GM21423 (cell line): ENCODE measurements at regions not wholly inside any gene's neighbourhood (a gene's known extent, or its start where the extent isn't known, plus 50 kb on each side); places are given as distances from the start of the nearest gene placed in this dataset.

ENCODE experiments used
- ATAC-seq: cut with Tn5 transposase; IDR thresholded peaks from one replicate; pipeline ENCODE4 v1.9.1; 2021; ENCODE audit warnings: mild to moderate bottlenecking, moderate library complexity; ENCODE audit not compliant: unreplicated experiment

DNA sequence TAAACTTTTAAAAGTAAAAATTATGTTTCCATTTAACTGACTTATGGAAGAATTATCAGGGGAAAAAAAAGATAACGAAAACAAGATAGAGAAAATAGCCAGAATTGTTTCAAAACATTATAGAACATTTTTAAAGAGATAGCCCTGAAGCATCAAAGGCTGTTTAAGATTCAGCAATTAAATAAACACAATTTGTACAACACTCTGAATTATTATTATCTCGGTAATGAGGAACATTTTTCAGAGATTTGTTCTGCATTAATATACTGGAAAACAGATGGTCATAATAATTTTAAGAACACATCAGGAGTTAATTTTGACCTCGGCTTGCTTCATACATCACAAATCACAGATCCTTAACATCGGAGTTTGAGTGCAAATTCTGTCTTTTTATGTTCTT is 643.8 kb downstream of the SORCS1 start:
- no peak for ATAC-seq

- no peak for ATAC-seq
These were observed 645.0 kb downstream of the SORCS1 start for GRCh38 chr10:106519376-106520030.

GRCh38 chr10:106515206-106515790 is 649.2 kb downstream of the SORCS1 start:
- ATAC-seq = no peak

DNA sequence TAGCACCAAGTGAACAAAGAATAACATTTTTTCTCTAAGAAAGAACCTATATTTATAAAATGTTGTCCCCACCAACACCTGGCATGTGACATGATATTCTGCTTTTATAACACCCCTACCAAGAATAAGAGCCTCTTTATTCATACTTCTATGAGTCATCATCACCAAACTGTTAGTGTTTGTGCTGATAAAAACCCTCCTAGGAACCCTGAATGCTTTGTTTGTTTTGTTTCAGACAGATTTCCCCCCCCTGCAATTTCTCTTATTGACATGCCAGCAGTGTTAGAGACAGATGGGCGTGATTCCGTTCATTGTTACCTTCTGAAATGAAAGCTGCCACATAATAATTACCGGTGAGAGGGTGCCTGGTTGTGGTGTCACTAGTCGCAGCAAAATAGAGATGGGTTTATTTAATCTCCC is 651.1 kb downstream of the SORCS1 start:
- no peak for ATAC-seq

- ATAC-seq = no peak
These were observed 652.6 kb downstream of the SORCS1 start for GRCh38 chr10:106511917-106512316.

DNA sequence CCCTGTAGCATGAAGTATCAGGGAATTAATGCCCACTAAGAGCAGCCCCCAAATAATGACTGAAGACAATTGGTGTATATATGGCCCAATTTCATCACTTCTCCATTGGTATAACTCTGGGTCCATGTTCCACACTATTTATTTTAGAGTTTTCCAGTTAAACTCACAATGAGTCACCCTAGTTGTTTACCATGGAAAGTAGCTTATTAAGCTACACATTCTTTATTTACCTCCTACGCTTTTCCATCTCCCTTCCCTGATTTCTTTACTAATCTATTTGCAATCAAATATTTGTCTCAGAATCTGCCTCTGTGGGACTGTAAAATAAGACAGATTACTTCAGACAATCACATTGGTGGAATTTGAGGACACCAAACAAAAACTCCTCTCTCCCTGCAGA is 655.6 kb downstream of the SORCS1 start:
- ATAC-seq = no peak

GRCh38 chr10:106506526-106507283 is 657.8 kb downstream of the SORCS1 start:
- no peak for ATAC-seq

- no peak for ATAC-seq
These were observed 660.0 kb downstream of the SORCS1 start for GRCh38 chr10:106504536-106504935.

GRCh38 chr10:106502641-106503040 is 661.9 kb downstream of the SORCS1 start:
- no peak for ATAC-seq

- ATAC-seq = no peak
These were observed 663.5 kb downstream of the SORCS1 start for GRCh38 chr10:106500925-106501525.

DNA sequence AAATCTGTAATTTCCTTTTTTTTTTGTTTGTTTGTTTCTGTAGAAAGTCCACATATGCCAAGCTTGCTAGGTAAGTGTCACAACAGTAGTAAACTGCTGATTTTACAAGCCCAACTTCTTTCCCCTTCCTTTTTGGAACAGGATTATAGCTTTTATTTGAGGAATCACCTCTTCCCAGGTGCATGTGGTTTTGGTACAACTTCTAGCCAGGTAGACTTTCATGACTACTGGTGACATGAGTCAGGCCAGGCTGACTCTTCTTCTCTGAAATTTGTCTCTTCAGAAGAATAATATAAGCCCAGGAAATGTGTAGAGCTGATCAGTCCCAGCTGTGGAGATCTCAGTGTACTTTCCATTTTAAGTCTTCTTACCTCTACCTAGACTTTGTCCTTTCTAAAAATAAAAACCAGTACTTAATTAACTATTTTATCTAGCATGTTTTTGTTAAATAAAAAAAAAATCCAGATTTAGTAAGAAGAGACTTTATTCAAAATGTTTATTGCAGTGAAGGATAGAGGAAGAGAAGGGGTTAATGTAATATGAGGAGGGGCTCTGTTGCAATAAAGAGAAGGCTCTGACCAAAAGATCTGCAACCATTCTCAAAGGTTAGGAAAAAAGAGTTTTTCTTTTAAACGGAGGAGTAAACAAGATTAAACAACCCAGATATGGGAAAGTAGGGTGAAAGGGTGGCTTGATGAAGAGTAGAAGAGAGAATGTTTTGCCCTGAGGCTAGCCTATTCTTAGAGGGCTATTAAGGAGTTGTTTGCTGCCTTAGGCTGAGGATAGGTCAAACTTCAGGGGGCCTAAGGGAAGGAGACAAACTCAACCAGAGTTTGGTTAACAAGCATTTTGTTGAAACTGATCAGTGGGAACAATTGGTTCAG is 664.2 kb downstream of the SORCS1 start:
- no peak for ATAC-seq

GRCh38 chr10:106499448-106499847 is 665.1 kb downstream of the SORCS1 start:
- no peak for ATAC-seq

DNA sequence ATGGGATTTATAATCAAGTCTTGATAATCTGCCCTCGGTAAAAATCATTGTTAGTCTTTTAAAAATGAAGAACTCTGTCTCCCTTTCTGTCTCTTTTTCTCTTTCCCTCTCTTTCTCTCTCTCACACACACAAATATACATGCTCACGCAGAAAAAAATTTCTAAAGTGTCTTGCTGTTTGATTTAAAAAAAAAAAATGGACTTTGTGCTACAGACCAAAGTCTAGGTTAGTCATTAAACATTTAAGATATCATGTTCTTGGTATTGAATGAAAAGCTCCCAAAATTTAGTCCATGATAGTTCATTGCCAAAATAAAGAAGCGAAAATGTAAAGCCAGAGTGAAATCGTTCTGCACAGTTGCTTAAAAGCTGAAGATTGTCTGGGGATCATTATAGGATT is 665.8 kb downstream of the SORCS1 start:
- ATAC-seq = no peak

DNA sequence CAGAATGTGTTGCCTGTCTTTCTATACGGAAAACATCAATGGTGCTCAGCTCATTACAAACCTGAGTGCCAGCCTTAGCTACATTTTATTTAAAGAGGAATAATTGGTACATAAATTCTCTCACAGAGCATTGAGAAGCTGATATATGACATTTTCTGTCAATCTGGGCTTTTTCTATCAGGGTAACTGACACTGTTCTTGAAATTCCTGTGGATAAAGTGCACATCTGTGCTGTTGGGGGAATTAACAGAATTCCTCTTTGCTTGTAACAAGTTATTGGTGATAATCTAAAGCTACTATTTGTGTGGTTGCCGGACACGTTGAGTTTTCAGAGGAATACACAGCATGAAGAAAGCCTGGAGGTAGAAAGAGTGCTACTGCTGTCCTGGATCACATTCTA is 668.6 kb downstream of the SORCS1 start:
- ATAC-seq = no peak

GRCh38 chr10:106493751-106494150 is 670.8 kb downstream of the SORCS1 start:
- no peak for ATAC-seq

DNA sequence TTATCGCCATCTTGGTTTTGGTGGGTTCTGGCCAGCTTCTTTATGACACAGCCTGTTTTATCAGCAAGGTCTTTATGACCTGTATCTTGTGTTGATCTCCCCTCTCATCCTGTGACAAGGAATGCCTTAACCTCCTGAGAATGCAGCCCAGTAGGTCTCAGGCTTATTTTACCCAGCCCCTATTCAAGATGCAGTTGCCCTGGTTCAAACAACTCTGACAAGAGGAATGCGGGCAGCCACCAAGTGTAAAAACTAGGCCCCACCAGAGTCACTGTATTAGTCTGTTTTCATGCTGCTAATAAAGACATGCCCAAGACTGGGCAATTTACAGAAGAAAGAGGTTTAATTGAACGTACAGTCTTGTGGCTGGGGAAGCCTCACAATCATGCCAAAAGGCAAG is 671.3 kb downstream of the SORCS1 start:
- ATAC-seq = no peak

DNA sequence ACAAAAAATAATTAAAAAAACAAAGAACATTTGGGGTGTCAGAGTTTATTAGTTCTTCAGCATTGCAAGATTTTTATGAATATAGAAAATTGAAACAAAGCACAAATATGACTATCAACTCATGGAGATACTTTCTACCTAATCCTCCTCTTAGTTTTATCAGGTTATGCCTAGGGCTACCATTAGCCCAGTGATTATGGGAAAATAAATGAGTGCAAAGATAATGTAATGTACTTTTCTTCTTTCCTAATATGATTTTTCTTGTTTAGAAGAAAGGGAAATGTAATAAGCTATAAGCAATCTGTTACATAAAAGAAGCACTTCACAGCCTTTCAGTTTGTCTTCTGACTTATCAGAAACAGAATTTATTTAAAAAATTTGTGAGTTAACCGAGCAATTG is 676.8 kb downstream of the SORCS1 start:
- ATAC-seq = no peak

DNA sequence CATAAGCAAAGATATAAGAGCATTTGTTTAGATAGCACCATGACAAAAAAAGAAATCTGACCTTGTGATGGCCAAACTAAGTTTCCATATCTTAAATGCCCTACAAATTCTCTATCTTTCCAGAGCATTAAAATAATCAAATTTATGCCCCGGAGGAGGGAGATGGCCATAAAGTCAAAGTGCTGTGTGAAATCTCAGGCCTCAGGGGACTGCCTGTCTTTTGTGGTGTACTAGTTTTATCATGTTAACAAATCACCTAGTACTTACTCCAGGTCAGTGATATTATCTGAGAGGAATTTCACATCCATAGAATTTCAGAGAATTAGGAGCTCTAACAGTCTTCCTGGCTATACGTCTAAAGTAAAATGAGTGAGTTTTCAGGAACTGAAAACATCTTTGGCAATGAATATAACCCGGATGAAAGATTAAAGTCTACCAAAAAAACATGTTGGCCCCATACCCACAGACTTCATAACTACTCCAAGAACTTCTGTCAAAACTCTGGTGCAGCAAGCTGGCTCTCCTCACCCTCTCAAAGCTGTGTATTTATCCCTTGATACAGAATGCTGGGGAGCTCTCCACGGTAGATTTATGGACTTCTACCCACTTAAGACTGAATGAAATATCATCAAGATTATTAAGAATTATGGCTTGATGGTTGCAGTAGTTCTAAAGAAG is 682.8 kb downstream of the SORCS1 start:
- no peak for ATAC-seq

DNA sequence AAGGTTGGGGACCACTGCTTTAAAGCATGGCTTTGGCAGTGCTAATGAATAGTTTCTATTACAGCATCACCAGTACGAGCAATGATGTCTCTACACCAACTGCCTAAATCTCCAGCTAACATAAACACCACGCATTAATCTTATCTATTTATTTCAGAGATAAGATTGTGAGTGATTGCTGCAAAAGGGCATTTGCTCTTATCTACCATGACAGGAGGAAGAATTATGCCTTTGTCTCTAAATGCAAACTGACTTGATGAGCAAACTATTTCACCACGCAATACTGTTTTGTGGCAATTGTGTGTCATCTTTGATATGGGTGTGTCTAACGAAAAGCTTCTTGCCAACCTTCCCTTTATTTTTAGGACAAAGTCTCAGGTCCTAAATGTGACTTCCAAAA is 684.9 kb downstream of the SORCS1 start:
- ATAC-seq = no peak

DNA sequence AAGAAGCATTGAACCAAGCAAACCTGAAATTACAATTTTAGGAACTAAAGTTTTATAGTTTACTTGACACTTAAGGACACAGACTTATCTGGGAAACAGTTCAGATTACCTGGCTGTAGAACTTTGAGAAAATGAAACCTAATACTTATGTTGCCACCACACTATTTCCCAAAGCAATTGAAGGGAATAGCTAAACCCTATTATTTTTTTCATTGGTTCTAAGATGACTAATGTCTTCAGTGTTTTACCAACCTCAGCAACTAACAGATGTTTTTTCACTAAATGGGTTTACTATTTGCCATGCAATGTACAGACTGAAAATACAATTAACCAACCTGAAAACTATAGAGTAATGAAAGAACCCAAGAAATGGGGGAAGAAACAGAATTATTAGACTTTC is 689.6 kb downstream of the SORCS1 start:
- ATAC-seq = no peak
